Transverse colon (tissue), 4 donors: ENCODE measurements at regions not wholly inside any gene's neighbourhood (a gene's known extent, or its start where the extent isn't known, plus 50 kb on each side); places are given as distances from the start of the nearest gene placed in this dataset.

Source experiments
- CTCF ChIP-seq, 5 experiments: fragments of 200-600 bp in 3 of 5; fragments of 450-650 bp in 2 of 5; sonication (generic) in 3 of 5; IDR thresholded peaks; 1 replicate in 2 of 5; 2 replicates in 3 of 5; pipeline ENCODE4 v1.5.1; 2016 to 2017; ENCODE audit warnings: antibody characterized with exemption in 5 of 5, inconsistent platforms in 3 of 5, mild to moderate bottlenecking in 2 of 5, moderate library complexity in 1 of 5
- POLR2A ChIP-seq: fragments of 450-650 bp; IDR thresholded peaks from one replicate; pipeline ENCODE4 v1.6.1; 2016; ENCODE audit warnings: antibody characterized with exemption, mild to moderate bottlenecking, moderate library complexity
- POLR2AphosphoS5 ChIP-seq, 3 donors: sonication (generic); formaldehyde crosslinking; IDR thresholded peaks; one replicate each; pipeline ENCODE4 v1.6.1; 2016; ENCODE audit warnings: antibody characterized with exemption in 3 of 3

DNA sequence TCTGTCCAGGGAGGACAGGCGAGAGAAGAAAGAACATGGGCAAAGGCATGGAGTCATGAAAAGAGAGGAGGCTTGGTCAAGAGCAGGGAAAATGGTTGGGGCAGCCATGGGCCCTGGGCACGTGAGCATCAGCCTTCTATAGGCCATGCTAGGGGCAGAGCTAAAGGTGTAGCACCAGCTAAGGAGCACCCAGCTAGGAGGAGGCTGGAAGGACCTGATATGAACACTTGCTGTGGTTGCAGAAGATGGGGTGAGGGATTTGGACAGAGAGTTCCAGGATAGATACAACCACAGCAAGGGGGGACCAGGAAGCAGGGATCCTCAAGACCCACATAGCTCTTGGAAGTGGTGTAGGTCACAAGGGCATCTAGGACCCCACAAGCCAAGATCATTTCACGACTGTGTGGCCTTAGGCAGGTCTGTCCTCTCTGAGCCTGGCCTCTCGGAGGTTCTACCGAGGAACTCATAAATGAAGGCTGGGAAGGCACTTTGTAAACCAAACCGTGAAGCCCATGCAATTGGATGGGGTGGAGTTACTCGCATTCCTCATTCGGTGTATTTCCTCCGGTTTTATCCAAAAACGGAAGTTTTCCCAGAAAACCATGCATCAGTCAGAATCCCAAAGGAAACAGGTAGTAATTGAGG lies 74.0 kb upstream of the TOP1 start:
- TF ChIP-seq CTCF (IDR thresholded peaks at IDR 0.05), result no peak
- no peak for TF ChIP-seq POLR2A
- no peak for TF ChIP-seq POLR2AphosphoS5 (IDR thresholded peaks at IDR 0.05)
